Effector memory CD8-positive, alpha-beta T cell (primary cell): ENCODE measurements at regions not wholly inside any gene's neighbourhood (a gene's known extent, or its start where the extent isn't known, plus 50 kb on each side); places are given as distances from the start of the nearest gene placed in this dataset.
"Not testable (repeated sequence)": the region's sequence is repeated elsewhere in the genome, so short reads cannot be mapped to it uniquely, and the experiment has no call there.

Experiments
- ATAC-seq: fragments of 150-1000 bp; cut with Tn5 transposase; replicated peaks from 2 replicates; pipeline ENCODE4 v1.10.0; 2021; ENCODE audit warnings: mild to moderate bottlenecking, moderate library complexity
- DNase-seq, 3 experiments: peaks; one replicate each; pipeline ENCODE4 v3.0.0; 2021
- H3K27ac Mint-ChIP-seq, 2 donors: one replicate each; pipeline ENCODE4 v1.8.0; 2022; ENCODE audit warnings: mild to moderate bottlenecking in 2 of 2, mixed read lengths in 2 of 2, moderate library complexity in 2 of 2
- H3K27me3 Mint-ChIP-seq, 2 donors: one replicate each; pipeline ENCODE4 v1.8.0; 2022; ENCODE audit warnings: mixed read lengths in 2 of 2
- H3K36me3 Mint-ChIP-seq: one replicate; pipeline ENCODE4 v1.8.0; 2022; ENCODE audit warnings: mild to moderate bottlenecking, moderate library complexity, mixed read lengths; ENCODE audit not compliant: insufficient read depth
- H3K4me1 Mint-ChIP-seq, 2 donors: one replicate each; pipeline ENCODE4 v1.8.0; 2022; ENCODE audit warnings: low read depth in 2 of 2, mixed read lengths in 2 of 2
- H3K4me3 Mint-ChIP-seq, 2 donors: one replicate each; pipeline ENCODE4 v1.8.0; 2022; ENCODE audit warnings: mild to moderate bottlenecking in 2 of 2, mixed read lengths in 2 of 2, moderate library complexity in 2 of 2
- H3K9me3 Mint-ChIP-seq, 2 donors: one replicate each; pipeline ENCODE4 v1.8.0; 2022; ENCODE audit warnings: mixed read lengths in 2 of 2

- Mint-ChIP-seq H3K36me3 (no peaks in the 10 kb centered on the region), H3K9me3 (no peaks in the 10 kb centered on the region), H3K27ac (no peak overlapping the region), H3K27me3 (peaks cover 13 to 18% of the 10 kb centered on the region in 2 donors), H3K4me1 (no peaks in the 10 kb centered on the region), H3K4me3 (no peak overlapping the region)
- ATAC-seq (no peak), DNase-seq (no peak)
Measured at GRCh38 chr12:102314821-102315220, 117.2 kb upstream of the PMCH start.

- H3K4me3 Mint-ChIP-seq, H3K9me3 Mint-ChIP-seq, H3K27ac Mint-ChIP-seq, H3K4me1 Mint-ChIP-seq, H3K36me3 Mint-ChIP-seq, DNase-seq, ATAC-seq: not testable (repeated sequence)
- H3K27me3 Mint-ChIP-seq = peaks cover 13 to 18% of the 10 kb centered on the region in 2 donors
Measured at GRCh38 chr12:102313116-102313971, 115.7 kb upstream of the PMCH start.

- Mint-ChIP-seq H3K4me1 (no peaks in the 10 kb centered on the region), H3K27ac (no peak overlapping the region), H3K9me3 (peaks cover 0 to 2% of the 10 kb centered on the region in 2 donors), H3K4me3 (no peak overlapping the region), H3K27me3 (no peaks in the 10 kb centered on the region), H3K36me3 (no peaks in the 10 kb centered on the region)
- DNase-seq (no peak), ATAC-seq (no peak)
Measured at GRCh38 chr12:102305486-102305885, 107.9 kb upstream of the PMCH start.

- H3K4me3 Mint-ChIP-seq, H3K27me3 Mint-ChIP-seq, H3K9me3 Mint-ChIP-seq, DNase-seq, H3K4me1 Mint-ChIP-seq, H3K36me3 Mint-ChIP-seq, ATAC-seq, H3K27ac Mint-ChIP-seq: not testable (repeated sequence)
Measured at GRCh38 chr12:102304667-102305066, 107.0 kb upstream of the PMCH start.

GRCh38 chr12:102302553-102302952 is 104.9 kb upstream of the PMCH start:
- DNase-seq (no peak), ATAC-seq (no peak)
- H3K36me3 Mint-ChIP-seq = no peaks in the 10 kb centered on the region
- H3K27ac Mint-ChIP-seq = no peak overlapping the region
- peaks cover 0 to under 1% of the 10 kb centered on the region in 2 donors for H3K27me3 Mint-ChIP-seq
- no peaks in the 10 kb centered on the region for H3K4me1 Mint-ChIP-seq
- no peaks in the 10 kb centered on the region for H3K9me3 Mint-ChIP-seq
- H3K4me3 Mint-ChIP-seq = no peak overlapping the region

GRCh38 chr12:102301547-102301946 is 103.9 kb upstream of the PMCH start:
- Mint-ChIP-seq H3K36me3 (no peaks in the 10 kb centered on the region), H3K4me3 (no peak overlapping the region), H3K4me1 (no peaks in the 10 kb centered on the region), H3K27ac (no peak overlapping the region), H3K27me3 (peaks cover 0 to 7% of the 10 kb centered on the region in 2 donors), H3K9me3 (no peaks in the 10 kb centered on the region)
- ATAC-seq (no peak), DNase-seq (no peak)

GRCh38 chr12:102300824-102301461 is 103.3 kb upstream of the PMCH start:
- Mint-ChIP-seq H3K27me3 (peaks cover 0 to 7% of the 10 kb centered on the region in 2 donors), H3K36me3 (no peaks in the 10 kb centered on the region), H3K9me3 (no peaks in the 10 kb centered on the region), H3K4me1 (no peaks in the 10 kb centered on the region), H3K27ac (no peak overlapping the region), H3K4me3 (no peak overlapping the region)
- DNase-seq (peak in 1 of 3 experiments; percentile 5), ATAC-seq (peak; percentile 62)

- H3K36me3 Mint-ChIP-seq = no peaks in the 10 kb centered on the region
- H3K27me3 Mint-ChIP-seq = peaks cover 0 to 7% of the 10 kb centered on the region in 2 donors
- no peak overlapping the region for H3K4me3 Mint-ChIP-seq
- no peaks in the 10 kb centered on the region for H3K4me1 Mint-ChIP-seq
- no peak for ATAC-seq
- no peak overlapping the region for H3K27ac Mint-ChIP-seq
- DNase-seq = no peak
- H3K9me3 Mint-ChIP-seq = no peaks in the 10 kb centered on the region
Measured at GRCh38 chr12:102299731-102300130, 102.1 kb upstream of the PMCH start.

GRCh38 chr12:102298022-102298421 is 100.4 kb upstream of the PMCH start:
- DNase-seq = no peak
- Mint-ChIP-seq H3K4me3 (no peak overlapping the region), H3K4me1 (no peaks in the 10 kb centered on the region), H3K27ac (no peak overlapping the region), H3K27me3 (peaks cover 0 to 7% of the 10 kb centered on the region in 2 donors), H3K9me3 (no peaks in the 10 kb centered on the region), H3K36me3 (no peaks in the 10 kb centered on the region)
- no peak for ATAC-seq

- Mint-ChIP-seq H3K9me3 (no peaks in the 10 kb centered on the region), H3K36me3 (no peaks in the 10 kb centered on the region), H3K27ac (no peak overlapping the region), H3K4me3 (no peak overlapping the region), H3K27me3 (peaks cover 0 to 7% of the 10 kb centered on the region in 2 donors), H3K4me1 (no peaks in the 10 kb centered on the region)
- DNase-seq (no peak), ATAC-seq (no peak)
Measured at GRCh38 chr12:102297412-102297811, 99.8 kb upstream of the PMCH start.

- ATAC-seq (no peak), DNase-seq (no peak)
- Mint-ChIP-seq H3K4me1 (no peaks in the 10 kb centered on the region), H3K4me3 (no peak overlapping the region), H3K9me3 (peaks cover 0 to 5% of the 10 kb centered on the region in 2 donors), H3K27ac (no peak overlapping the region), H3K36me3 (no peaks in the 10 kb centered on the region), H3K27me3 (peaks cover 9 to 21% of the 10 kb centered on the region in 2 donors)
Measured at GRCh38 chr12:102294568-102294967, 96.9 kb upstream of the PMCH start.

- DNase-seq, ATAC-seq, H3K27ac Mint-ChIP-seq, H3K36me3 Mint-ChIP-seq, H3K4me3 Mint-ChIP-seq, H3K4me1 Mint-ChIP-seq, H3K9me3 Mint-ChIP-seq: not testable (repeated sequence)
- peaks cover 9 to 14% of the 10 kb centered on the region in 2 donors for H3K27me3 Mint-ChIP-seq
Measured at GRCh38 chr12:102291498-102292440, 94.1 kb upstream of the PMCH start.

GRCh38 chr12:102289702-102290101 is 92.1 kb upstream of the PMCH start:
- not testable (repeated sequence) for ATAC-seq, H3K4me3 Mint-ChIP-seq, H3K36me3 Mint-ChIP-seq, H3K9me3 Mint-ChIP-seq, H3K27ac Mint-ChIP-seq, H3K4me1 Mint-ChIP-seq, DNase-seq
- H3K27me3 Mint-ChIP-seq = peaks cover 9 to 14% of the 10 kb centered on the region in 2 donors
